ENCODE measurements at regions not wholly inside any gene's neighbourhood (a gene's known extent, or its start where the extent isn't known, plus 50 kb on each side); places are given as distances from the start of the nearest gene placed in this dataset.
A peak's percentile ranks its signal among the peaks of the same experiment; 100 is the strongest.

GRCh38 chr6:56771929-56772607 is 129.4 kb upstream of the DST start:
- TF ChIP-seq CTCF (IDR thresholded peaks at IDR 0.05) = no peak
- no peak for DNase-seq (ENCODE audit: low spot score)
- Histone ChIP-seq H3K27ac (peak overlapping the region in 1 of 2 donors; percentile 35), H3K4me3 (no peak overlapping the region)

GRCh38 chr6:56771189-56771588 is 128.5 kb upstream of the DST start:
- TF ChIP-seq CTCF (IDR thresholded peaks at IDR 0.05) = no peak
- no peak for DNase-seq (ENCODE audit: low spot score)
- Histone ChIP-seq H3K4me3 (no peak overlapping the region), H3K27ac (peak overlapping the region in 1 of 2 donors; percentile 9)

GRCh38 chr6:56770011-56770520 is 127.4 kb upstream of the DST start:
- DNase-seq (ENCODE audit: low spot score) = no peak
- Histone ChIP-seq H3K4me3 (no peak overlapping the region), H3K27ac (no peak overlapping the region)
- TF ChIP-seq CTCF (IDR thresholded peaks at IDR 0.05) = no peak

- Histone ChIP-seq H3K4me3 (no peak overlapping the region), H3K27ac (peak overlapping the region in 1 of 2 donors; percentile 45)
- TF ChIP-seq CTCF (IDR thresholded peaks at IDR 0.05) = no peak
- DNase-seq (ENCODE audit: low spot score) = no peak
Measured at GRCh38 chr6:56767892-56768531, 125.3 kb upstream of the DST start.

- TF ChIP-seq CTCF (IDR thresholded peaks at IDR 0.05) = no peak
- Histone ChIP-seq H3K27ac (no peak overlapping the region), H3K4me3 (no peak overlapping the region)
- no peak for DNase-seq (ENCODE audit: low spot score)
Measured at GRCh38 chr6:56767435-56767834, 124.7 kb upstream of the DST start.

- H3K4me3 ChIP-seq = no peak overlapping the region
- TF ChIP-seq CTCF (IDR thresholded peaks at IDR 0.05) = no peak
- no peak overlapping the region for H3K27ac ChIP-seq
- no peak for DNase-seq (ENCODE audit: low spot score)
Measured at GRCh38 chr6:56766806-56767178, 124.1 kb upstream of the DST start.

Measured in coronary artery (tissue), 2 donors.